Amniotic stem cell (primary cell): ENCODE measurements at regions not wholly inside any gene's neighbourhood (a gene's known extent, or its start where the extent isn't known, plus 50 kb on each side); places are given as distances from the start of the nearest gene placed in this dataset.
"Not testable (repeated sequence)": the region's sequence is repeated elsewhere in the genome, so short reads cannot be mapped to it uniquely, and the experiment has no call there.

ENCODE experiments used
- DNase-seq: peaks from one replicate; lab custom pipeline; 2025; lab: John Stamatoyannopoulos, UW

DNA sequence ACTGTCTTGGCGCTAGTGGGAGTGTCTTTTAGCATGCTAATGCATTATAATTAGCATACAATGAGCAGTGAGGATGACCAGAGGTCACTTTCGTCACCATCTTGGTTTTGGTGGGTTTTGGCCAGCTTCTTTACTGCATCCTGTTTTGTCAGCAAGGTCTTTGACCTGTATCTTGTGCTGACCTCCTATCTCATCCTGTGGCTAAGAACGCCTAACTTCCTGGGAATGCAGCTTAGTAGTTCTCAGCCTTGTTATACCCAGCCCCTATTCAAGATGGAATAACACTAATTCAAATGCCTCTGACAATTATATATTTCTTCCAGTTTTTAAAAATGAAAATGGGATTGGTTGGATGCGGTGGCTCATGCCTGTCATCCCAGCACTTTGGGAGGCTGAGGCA is 92.0 kb upstream of the TMTC4 start:
- DNase-seq = not testable (repeated sequence)

- no peak for DNase-seq
Observed at GRCh38 chr13:100764937-100765336, 90.3 kb upstream of the TMTC4 start.

DNA sequence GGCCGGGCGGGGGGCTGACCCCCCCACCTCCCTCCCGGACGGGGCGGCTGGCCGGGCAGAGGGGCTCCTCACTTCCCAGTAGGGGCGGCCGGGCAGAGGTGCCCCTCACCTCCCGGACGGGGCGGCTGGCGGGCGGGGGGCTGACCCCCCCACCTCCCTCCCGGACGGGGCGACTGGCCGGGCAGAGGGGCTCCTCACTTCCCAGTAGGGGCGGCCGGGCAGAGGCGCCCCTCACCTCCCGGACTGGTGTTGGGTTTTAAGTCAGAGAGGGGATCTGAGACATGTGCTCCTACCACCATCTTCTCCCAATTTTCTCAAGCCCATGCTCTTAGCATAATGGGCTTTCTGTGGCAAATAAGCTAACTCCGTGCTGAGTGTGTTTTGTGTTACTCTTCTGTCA is 87.5 kb upstream of the TMTC4 start:
- not testable (repeated sequence) for DNase-seq

- DNase-seq = no peak
Observed at GRCh38 chr13:100755891-100756290, 81.3 kb upstream of the TMTC4 start.

DNA sequence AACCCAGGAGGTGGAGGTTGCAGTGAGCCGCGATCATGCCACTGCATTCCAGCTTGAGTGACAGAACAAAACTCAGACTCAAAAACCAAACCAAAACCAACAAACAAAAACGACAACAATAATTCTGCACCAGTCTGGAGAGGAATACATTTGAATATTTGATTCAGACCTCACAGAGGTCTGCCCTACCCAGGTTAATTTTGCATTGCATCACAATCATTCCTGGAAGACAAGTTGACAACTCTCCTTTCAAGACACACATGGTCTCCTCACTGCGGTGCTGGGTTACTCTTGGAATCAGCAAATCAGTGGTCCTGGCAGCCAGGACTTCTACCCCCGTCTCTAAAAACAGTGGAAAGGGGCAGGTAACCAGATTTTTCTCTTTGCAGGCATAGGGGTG is 79.9 kb upstream of the TMTC4 start:
- DNase-seq = no peak

- no peak for DNase-seq
Observed at GRCh38 chr13:100753376-100753775, 78.8 kb upstream of the TMTC4 start.

GRCh38 chr13:100751826-100752225 is 77.2 kb upstream of the TMTC4 start:
- no peak for DNase-seq

GRCh38 chr13:100746953-100747683 is 72.5 kb upstream of the TMTC4 start:
- no peak for DNase-seq

DNA sequence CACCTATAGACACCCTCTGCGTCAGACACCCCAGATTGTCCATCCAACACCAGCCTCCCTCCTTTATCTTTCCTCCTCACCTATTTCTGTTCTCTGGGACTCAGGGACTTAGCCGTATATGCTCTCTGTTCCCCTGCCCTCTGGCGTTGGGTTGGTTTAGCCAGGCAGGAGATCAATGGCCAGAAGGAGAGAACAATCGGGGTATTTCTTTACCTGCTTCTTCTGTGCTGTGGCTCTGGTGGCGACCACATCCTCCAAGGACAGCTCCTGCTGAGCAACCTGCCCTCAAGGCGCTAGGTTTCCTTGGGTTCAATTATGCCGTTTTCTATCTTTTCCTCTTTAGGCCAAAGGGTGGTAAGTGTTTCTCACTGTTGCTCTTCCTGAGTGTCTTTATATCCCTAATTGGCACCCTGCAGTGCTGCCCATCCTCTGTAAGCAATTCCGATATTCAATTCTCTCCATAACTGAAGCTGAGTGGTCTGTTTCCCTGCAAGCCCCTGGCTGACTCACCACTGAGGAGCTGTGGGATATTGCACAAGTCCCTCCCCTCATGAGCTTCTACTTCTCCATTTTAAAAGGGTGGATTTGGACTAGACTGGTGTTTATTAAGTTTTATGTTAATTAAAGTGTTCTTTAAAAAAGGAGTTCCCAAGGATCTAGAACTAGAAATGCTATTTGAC is 63.7 kb upstream of the TMTC4 start:
- DNase-seq = no peak

- no peak for DNase-seq
Observed at GRCh38 chr13:100735494-100735893, 60.9 kb upstream of the TMTC4 start.

- no peak for DNase-seq
Observed at GRCh38 chr13:100734194-100734720, 59.7 kb upstream of the TMTC4 start.

GRCh38 chr13:100733261-100733660 is 58.7 kb upstream of the TMTC4 start:
- DNase-seq = no peak

DNA sequence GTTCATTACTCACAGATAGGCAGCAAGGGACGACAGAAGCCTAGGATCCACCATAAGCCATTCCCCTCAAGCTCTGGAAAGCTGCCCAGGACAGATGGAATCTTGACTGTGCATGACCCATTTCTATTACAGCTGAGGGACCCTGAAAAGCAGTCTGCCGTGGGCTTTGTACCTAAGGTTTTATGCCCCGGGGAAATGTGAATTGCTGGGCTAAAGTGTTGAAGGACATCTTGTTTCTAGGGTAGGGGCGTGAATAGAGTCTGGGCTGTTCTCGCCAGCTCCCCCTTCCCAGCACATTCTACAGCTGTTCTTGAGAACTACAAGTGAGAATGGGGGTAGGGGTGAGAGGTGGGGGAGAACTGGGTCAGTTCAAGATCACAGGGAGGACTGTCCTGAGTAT is 53.6 kb upstream of the TMTC4 start:
- no peak for DNase-seq

DNA sequence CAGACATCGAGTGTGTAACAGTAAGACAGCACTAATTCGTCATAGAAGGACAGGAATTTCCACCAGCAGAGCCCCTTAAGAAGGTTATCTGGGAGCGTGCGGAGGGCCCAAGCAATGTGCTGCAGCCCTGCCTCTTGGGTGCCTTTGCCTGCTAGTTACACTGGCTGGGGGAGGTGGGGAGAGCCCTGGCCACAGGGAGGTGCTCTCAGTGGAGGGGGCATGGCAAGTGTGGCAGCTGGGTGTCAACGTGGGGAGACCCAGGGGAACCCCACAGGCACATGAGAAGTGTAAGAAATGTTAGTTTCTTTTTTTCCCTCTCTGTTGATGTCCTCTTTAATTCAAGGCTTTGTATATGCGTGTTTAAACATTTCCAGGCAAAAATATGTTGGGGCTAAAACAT is 50.9 kb upstream of the TMTC4 start:
- no peak for DNase-seq

GRCh38 chr13:100724568-100724967 is 50.0 kb upstream of the TMTC4 start:
- no peak for DNase-seq
